Endothelial cell of umbilical vein (primary cell): ENCODE measurements at regions not wholly inside any gene's neighbourhood (a gene's known extent, or its start where the extent isn't known, plus 50 kb on each side); places are given as distances from the start of the nearest gene placed in this dataset.

Experiments
- EZH2 ChIP-seq: IDR thresholded peaks from 2 replicates; pipeline ENCODE4 v1.6.1; 2012; ENCODE audit warnings: borderline replicate concordance, low read depth, mild to moderate bottlenecking, moderate library complexity, low read length, inconsistent platforms; ENCODE audit not compliant: severe bottlenecking
- POLR2A ChIP-seq: IDR thresholded peaks from 2 replicates; pipeline ENCODE4 v1.6.1; 2012; ENCODE audit warnings: low read depth, mild to moderate bottlenecking, control low read depth, low read length
- POLR2AphosphoS5 ChIP-seq: IDR thresholded peaks from 2 replicates; pipeline ENCODE4 v1.6.1; 2012; ENCODE audit warnings: low read depth, mild to moderate bottlenecking, control low read depth, low read length, moderate library complexity; ENCODE audit not compliant: insufficient read depth
- TF ChIP-seq, protein P1 (sequence below), 2 donors: IDR thresholded peaks; 1 replicate in 1 of 2; 2 replicates in 1 of 2; pipeline ENCODE4 v1.5.1; 2011; ENCODE audit warnings: low read length in 2 of 2, mild to moderate bottlenecking in 2 of 2, moderate library complexity in 2 of 2, control low read depth in 1 of 2, inconsistent platforms in 1 of 2, low read depth in 1 of 2; ENCODE audit not compliant: insufficient read depth in 1 of 2; ENCODE audit errors: extremely low read depth in 1 of 2
- TF ChIP-seq, protein P2 (sequence below): IDR thresholded peaks from 2 replicates; pipeline ENCODE4 v1.6.1; 2011; ENCODE audit not compliant: insufficient read depth, insufficient read length

DNA sequence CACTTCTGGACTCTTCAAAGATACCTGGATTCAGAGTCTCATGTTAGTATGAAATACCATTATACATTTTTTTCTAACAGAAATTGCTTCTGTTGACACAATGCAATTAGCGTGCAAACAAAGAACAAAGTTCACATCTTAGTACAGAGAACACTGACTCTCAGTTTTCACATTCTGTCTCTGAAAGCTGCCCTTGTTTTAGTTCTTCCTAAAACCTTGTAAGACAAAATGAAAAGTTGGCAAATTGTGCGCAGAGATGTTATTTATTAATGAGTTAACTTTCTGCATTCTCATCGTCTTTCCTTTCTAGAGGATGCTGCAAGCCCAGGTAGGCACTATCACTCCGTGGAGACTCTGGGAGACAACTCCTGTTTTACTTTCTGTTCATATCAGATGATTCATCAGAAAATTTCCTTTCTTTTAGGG is 377.3 kb upstream of the POU3F3 start:
- TF ChIP-seq, protein P1, sequence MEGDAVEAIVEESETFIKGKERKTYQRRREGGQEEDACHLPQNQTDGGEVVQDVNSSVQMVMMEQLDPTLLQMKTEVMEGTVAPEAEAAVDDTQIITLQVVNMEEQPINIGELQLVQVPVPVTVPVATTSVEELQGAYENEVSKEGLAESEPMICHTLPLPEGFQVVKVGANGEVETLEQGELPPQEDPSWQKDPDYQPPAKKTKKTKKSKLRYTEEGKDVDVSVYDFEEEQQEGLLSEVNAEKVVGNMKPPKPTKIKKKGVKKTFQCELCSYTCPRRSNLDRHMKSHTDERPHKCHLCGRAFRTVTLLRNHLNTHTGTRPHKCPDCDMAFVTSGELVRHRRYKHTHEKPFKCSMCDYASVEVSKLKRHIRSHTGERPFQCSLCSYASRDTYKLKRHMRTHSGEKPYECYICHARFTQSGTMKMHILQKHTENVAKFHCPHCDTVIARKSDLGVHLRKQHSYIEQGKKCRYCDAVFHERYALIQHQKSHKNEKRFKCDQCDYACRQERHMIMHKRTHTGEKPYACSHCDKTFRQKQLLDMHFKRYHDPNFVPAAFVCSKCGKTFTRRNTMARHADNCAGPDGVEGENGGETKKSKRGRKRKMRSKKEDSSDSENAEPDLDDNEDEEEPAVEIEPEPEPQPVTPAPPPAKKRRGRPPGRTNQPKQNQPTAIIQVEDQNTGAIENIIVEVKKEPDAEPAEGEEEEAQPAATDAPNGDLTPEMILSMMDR (IDR thresholded peaks at IDR 0.05; ENCODE audit: extremely low read depth in 1 of 2, insufficient read depth in 1 of 2, low read depth in 1 of 2, low read length in 2 of 2) = no peak
- TF ChIP-seq POLR2AphosphoS5 = no peak
- TF ChIP-seq EZH2 = no peak
- TF ChIP-seq, protein P2, sequence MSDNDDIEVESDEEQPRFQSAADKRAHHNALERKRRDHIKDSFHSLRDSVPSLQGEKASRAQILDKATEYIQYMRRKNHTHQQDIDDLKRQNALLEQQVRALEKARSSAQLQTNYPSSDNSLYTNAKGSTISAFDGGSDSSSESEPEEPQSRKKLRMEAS = no peak
- TF ChIP-seq POLR2A = no peak
